ENCODE measurements at regions not wholly inside any gene's neighbourhood (a gene's known extent, or its start where the extent isn't known, plus 50 kb on each side); places are given as distances from the start of the nearest gene placed in this dataset.

GRCh38 chr6:169144356-169144755 lies 109.3 kb downstream of the THBS2 start:
- H3K27ac ChIP-seq (ENCODE audit: low read depth, low read length) = no peak overlapping the region

GRCh38 chr6:169142538-169142844 lies 111.2 kb downstream of the THBS2 start:
- peaks cover 18% of the 10 kb centered on the region for H3K4me1 Mint-ChIP-seq (ENCODE audit: low read depth, unreplicated experiment)
- Histone ChIP-seq H3K36me3 (ENCODE audit: insufficient read depth, low read length) (no peaks in the 10 kb centered on the region), H3K4me2 (ENCODE audit: low read length) (peak overlapping the region; percentile 8), H3K9me3 (ENCODE audit: insufficient read depth, low read depth, low read length) (no peaks in the 10 kb centered on the region), H3K4me1 (ENCODE audit: insufficient read depth, low read length) (no peaks in the 10 kb centered on the region), H2AFZ (ENCODE audit: low read depth, low read length) (no peak overlapping the region), H3K79me2 (ENCODE audit: insufficient read depth, low read length) (no peaks in the 10 kb centered on the region), H4K20me1 (ENCODE audit: insufficient read depth, low read length) (no peaks in the 10 kb centered on the region), H3K27ac (ENCODE audit: low read depth, low read length) (no peak overlapping the region), H3K27me3 (ENCODE audit: insufficient read depth, low read length) (no peaks in the 10 kb centered on the region), H3K4me3 (ENCODE audit: insufficient read depth, low read depth, low read length) (no peak overlapping the region), H3K9ac (ENCODE audit: low read length) (no peak overlapping the region)
- no peak overlapping the region for H3K27ac Mint-ChIP-seq (ENCODE audit: unreplicated experiment)
- peaks cover 6% of the 10 kb centered on the region for H3K9me3 Mint-ChIP-seq (ENCODE audit: unreplicated experiment)
- H3K36me3 Mint-ChIP-seq (ENCODE audit: low read depth, unreplicated experiment) = no peaks in the 10 kb centered on the region
- no peak overlapping the region for H3K4me3 Mint-ChIP-seq (ENCODE audit: unreplicated experiment)
- no peaks in the 10 kb centered on the region for H3K27me3 Mint-ChIP-seq (ENCODE audit: low read depth, unreplicated experiment)
- no peak for DNase-seq (ENCODE audit: low read depth)
- no peak for FAIRE-seq
- TF ChIP-seq CTCF (IDR thresholded peaks at IDR 0.05; ENCODE audit: insufficient read depth, low read depth, low read length) = no peak
- TF ChIP-seq EZH2 (IDR thresholded peaks at IDR 0.05; ENCODE audit: insufficient read depth, low read length) = no peak

More at GRCh38 chr6:169144356-169144755, 109.3 kb downstream of the THBS2 start:
- no peak overlapping the region for H3K4me3 ChIP-seq (ENCODE audit: insufficient read depth, low read depth, low read length)
- FAIRE-seq = no peak
- Mint-ChIP-seq H3K36me3 (ENCODE audit: low read depth, unreplicated experiment) (no peaks in the 10 kb centered on the region), H3K27me3 (ENCODE audit: low read depth, unreplicated experiment) (no peaks in the 10 kb centered on the region), H3K4me1 (ENCODE audit: low read depth, unreplicated experiment) (peaks cover 18% of the 10 kb centered on the region), H3K9me3 (ENCODE audit: unreplicated experiment) (peaks cover 16% of the 10 kb centered on the region), H3K27ac (ENCODE audit: unreplicated experiment) (no peak overlapping the region), H3K4me3 (ENCODE audit: unreplicated experiment) (no peak overlapping the region)
- H3K79me2 ChIP-seq (ENCODE audit: insufficient read depth, low read length) = no peaks in the 10 kb centered on the region
- TF ChIP-seq CTCF (IDR thresholded peaks at IDR 0.05; ENCODE audit: insufficient read depth, low read depth, low read length) (no peak), EZH2 (IDR thresholded peaks at IDR 0.05; ENCODE audit: insufficient read depth, low read length) (no peak)
- H3K9me3 ChIP-seq (ENCODE audit: insufficient read depth, low read depth, low read length) = no peaks in the 10 kb centered on the region
- H3K36me3 ChIP-seq (ENCODE audit: insufficient read depth, low read length) = no peaks in the 10 kb centered on the region
- no peak overlapping the region for H3K9ac ChIP-seq (ENCODE audit: low read length)
- H4K20me1 ChIP-seq (ENCODE audit: insufficient read depth, low read length) = no peaks in the 10 kb centered on the region
- no peak overlapping the region for H2AFZ ChIP-seq (ENCODE audit: low read depth, low read length)
- no peak for DNase-seq (ENCODE audit: low read depth)
- no peaks in the 10 kb centered on the region for H3K4me1 ChIP-seq (ENCODE audit: insufficient read depth, low read length)
- H3K27me3 ChIP-seq (ENCODE audit: insufficient read depth, low read length) = no peaks in the 10 kb centered on the region
- H3K4me2 ChIP-seq (ENCODE audit: low read length) = no peak overlapping the region

DNA sequence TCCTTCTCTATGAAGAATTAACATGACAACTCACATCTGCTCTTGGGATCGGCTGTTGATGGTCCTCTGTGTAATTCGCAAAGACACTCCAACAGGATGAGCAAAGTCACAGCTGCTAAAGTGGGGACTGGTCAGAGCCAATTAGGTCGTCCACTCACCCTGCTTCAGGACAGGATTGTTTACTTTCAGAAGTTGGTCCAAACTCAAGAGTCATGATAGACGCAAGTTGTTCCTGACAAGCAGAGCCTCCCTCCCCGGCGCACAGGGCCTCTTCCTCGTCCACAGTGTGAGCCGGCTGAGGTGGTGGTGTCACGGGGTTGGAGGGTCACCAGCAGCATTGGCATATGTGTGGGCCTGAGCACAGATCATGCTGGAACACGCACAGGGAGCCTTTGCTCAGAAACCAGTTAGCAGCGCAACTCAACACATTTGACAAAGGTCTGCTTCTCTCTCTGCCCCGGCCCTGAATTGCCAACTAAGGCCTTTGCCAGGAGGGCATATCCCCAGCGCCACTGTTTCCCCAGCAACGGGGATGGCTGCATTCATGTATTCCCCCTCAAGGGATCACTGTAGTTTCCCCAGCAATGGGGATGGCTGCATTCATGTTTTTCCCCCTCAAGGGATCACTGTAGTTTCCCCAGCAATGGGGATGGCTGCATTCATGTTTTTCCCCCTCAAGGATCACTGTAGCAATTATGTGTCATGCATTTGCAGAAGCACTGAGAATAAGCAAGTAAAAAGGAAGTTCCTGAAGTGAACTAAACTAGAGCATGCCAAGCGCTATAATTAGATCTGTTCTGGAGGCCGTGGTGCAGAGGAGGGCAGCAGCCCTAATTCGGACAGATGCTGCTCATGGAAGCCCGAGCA lies 111.7 kb downstream of the THBS2 start:
- H3K4me2 ChIP-seq (ENCODE audit: low read length) = peak overlapping the region; percentile 8
- no peaks in the 10 kb centered on the region for H3K27me3 ChIP-seq (ENCODE audit: insufficient read depth, low read length)
- FAIRE-seq = peak; percentile 32
- Mint-ChIP-seq H3K4me3 (ENCODE audit: unreplicated experiment) (no peak overlapping the region), H3K4me1 (ENCODE audit: low read depth, unreplicated experiment) (peaks cover 17% of the 10 kb centered on the region), H3K27me3 (ENCODE audit: low read depth, unreplicated experiment) (no peaks in the 10 kb centered on the region), H3K9me3 (ENCODE audit: unreplicated experiment) (peaks cover 5% of the 10 kb centered on the region), H3K36me3 (ENCODE audit: low read depth, unreplicated experiment) (no peaks in the 10 kb centered on the region), H3K27ac (ENCODE audit: unreplicated experiment) (no peak overlapping the region)
- no peak overlapping the region for H3K27ac ChIP-seq (ENCODE audit: low read depth, low read length)
- H3K79me2 ChIP-seq (ENCODE audit: insufficient read depth, low read length) = no peaks in the 10 kb centered on the region
- no peak overlapping the region for H3K9ac ChIP-seq (ENCODE audit: low read length)
- H2AFZ ChIP-seq (ENCODE audit: low read depth, low read length) = peak overlapping the region; percentile 41
- peak; percentile 41 for DNase-seq (ENCODE audit: low read depth)
- H4K20me1 ChIP-seq (ENCODE audit: insufficient read depth, low read length) = no peaks in the 10 kb centered on the region
- H3K4me1 ChIP-seq (ENCODE audit: insufficient read depth, low read length) = no peaks in the 10 kb centered on the region
- TF ChIP-seq CTCF (IDR thresholded peaks at IDR 0.05; ENCODE audit: insufficient read depth, low read depth, low read length) (no peak), EZH2 (IDR thresholded peaks at IDR 0.05; ENCODE audit: insufficient read depth, low read length) (no peak)
- H3K36me3 ChIP-seq (ENCODE audit: insufficient read depth, low read length) = no peaks in the 10 kb centered on the region
- H3K9me3 ChIP-seq (ENCODE audit: insufficient read depth, low read depth, low read length) = no peaks in the 10 kb centered on the region
- no peak overlapping the region for H3K4me3 ChIP-seq (ENCODE audit: insufficient read depth, low read depth, low read length)
